Aorta (tissue), 5 donors: ENCODE measurements at regions not wholly inside any gene's neighbourhood (a gene's known extent, or its start where the extent isn't known, plus 50 kb on each side); places are given as distances from the start of the nearest gene placed in this dataset.
A peak's percentile ranks its signal among the peaks of the same experiment; 100 is the strongest.

Source experiments
- ATAC-seq: fragments of 200-7000 bp; cut with Tn5 transposase; one replicate; pipeline ENCODE4 v1.9.1; 2022; ENCODE audit warnings: moderate library complexity; ENCODE audit not compliant: low FRiP score
- DNase-seq, 2 donors: peaks; one replicate each; pipeline ENCODE4 v3.0.0-alpha.2; 2020
- H3K27ac ChIP-seq, 2 donors: one replicate each; pipeline ENCODE4 v1.5.1; 2013; ENCODE audit warnings: low read length in 2 of 2, mild to moderate bottlenecking in 2 of 2, moderate library complexity in 2 of 2, control low read depth in 1 of 2, inconsistent platforms in 1 of 2, low read depth in 1 of 2
- H3K27me3 ChIP-seq, 2 donors: one replicate each; pipeline ENCODE4 v1.6.1; 2013; ENCODE audit warnings: control low read depth in 1 of 2, low read length in 1 of 2, mild to moderate bottlenecking in 1 of 2, moderate library complexity in 1 of 2; ENCODE audit not compliant: insufficient read depth in 2 of 2, control insufficient read depth in 1 of 2
- H3K36me3 ChIP-seq, 2 donors: one replicate each; pipeline ENCODE4 v1.6.1; 2013; ENCODE audit warnings: control low read depth in 1 of 2, low read length in 1 of 2, mild to moderate bottlenecking in 1 of 2; ENCODE audit not compliant: insufficient read depth in 2 of 2, control insufficient read depth in 1 of 2
- H3K4me1 ChIP-seq, 2 donors: one replicate each; pipeline ENCODE4 v1.6.1; 2013; ENCODE audit warnings: low read length in 2 of 2, control low read depth in 1 of 2, mild to moderate bottlenecking in 1 of 2, moderate library complexity in 1 of 2; ENCODE audit not compliant: insufficient read depth in 2 of 2, control insufficient read depth in 1 of 2
- H3K4me3 ChIP-seq, 2 donors: one replicate each; pipeline ENCODE4 v1.5.1; 2013; ENCODE audit warnings: low read length in 2 of 2, control low read depth in 1 of 2, mild to moderate bottlenecking in 1 of 2
- H3K9me3 ChIP-seq: one replicate; pipeline ENCODE4 v1.6.1; 2013; ENCODE audit warnings: mild to moderate bottlenecking, low read length; ENCODE audit not compliant: control insufficient read depth
- WGBS, 2 donors: extraction: QIAGEN DNeasy Blood & Tissue Kit; methylation state at CpG; one replicate each; pipeline ENCODE4 v1.1.7; 2013; 5-methylcytosine and 5-hydroxymethylcytosine counted together
- intact Hi-C, 2 donors: fragments of 100-400 bp; cut with DNase I; formaldehyde crosslinking; loops; one replicate each; pipeline versions ENCODE4 v1.14.2 to v1.15.0; 2022
- donor health status: healthy with polysubstance abuse.
- donor health status: Bipolar disorder and iron deficiency.
- donor health status: DM: no; HTN: no; CAD: no.
- donor health status: DM: no; HTN: no; CAD: no.
- donor health status: DM: yes; HTN: yes; CAD: no.

DNA sequence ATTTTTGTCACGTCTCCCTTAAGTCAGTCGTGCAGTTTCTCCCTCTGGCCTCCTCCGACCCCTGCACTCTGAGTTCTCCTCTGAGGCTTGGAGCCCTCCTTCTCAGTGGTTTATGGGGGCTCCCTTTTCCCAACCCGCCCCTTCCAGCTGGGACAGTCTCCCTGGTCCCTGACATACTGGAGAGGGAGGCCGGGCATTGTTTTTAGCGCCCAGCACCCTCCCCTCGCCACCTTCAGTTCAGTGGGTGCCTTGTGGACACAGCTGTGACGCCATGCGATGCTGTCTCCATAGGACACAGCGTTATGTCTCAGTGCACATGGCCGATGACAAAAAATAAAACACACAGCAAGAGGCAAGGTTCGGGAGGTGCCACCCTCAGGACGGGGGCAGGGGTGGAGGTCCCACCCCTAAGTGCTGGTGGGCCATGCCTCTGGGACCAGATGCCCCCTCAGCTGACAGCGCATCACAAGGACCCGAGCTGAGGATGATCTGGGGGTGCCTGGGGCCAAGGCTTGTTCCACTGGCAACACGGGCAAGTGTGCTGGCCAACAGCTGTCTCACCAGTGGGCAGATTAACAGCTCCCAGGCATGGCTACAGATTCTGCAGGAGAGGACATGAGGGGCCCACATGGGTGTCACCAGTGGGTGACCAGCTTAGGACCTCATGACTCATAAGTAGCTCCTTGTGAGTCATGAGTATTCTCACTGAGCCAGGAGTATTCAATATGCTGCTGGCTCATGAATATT, 81.6 kb downstream of the PLXNA1 start:
- Histone ChIP-seq H3K27ac (no peak overlapping the region), H3K36me3 (no peaks in the 10 kb centered on the region), H3K4me1 (no peaks in the 10 kb centered on the region), H3K27me3 (no peaks in the 10 kb centered on the region), H3K9me3 (peaks cover under 1% of the 10 kb centered on the region), H3K4me3 (no peak overlapping the region)
- DNase-seq (peak in 1 of 2 donors; percentile 33), ATAC-seq (no peak)
- intact Hi-C loops: no loop called here
- WGBS, 2 donors: 90 to 91% methylated on average over 16 of the region's 16 CpGs

DNA sequence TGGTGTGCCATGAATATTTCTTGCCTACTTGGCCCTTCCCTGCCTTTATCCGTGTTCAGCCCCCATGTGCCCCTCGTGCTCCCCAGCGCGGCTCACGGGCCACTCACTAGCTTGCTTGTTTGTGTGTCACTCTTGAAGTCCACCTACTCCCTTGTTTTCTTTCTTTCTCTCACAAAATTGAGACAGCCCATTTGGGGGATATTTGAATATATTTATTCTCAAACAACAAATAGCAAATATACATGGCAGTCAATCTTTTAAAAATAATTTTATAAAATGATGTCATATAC, 82.2 kb downstream of the PLXNA1 start:
- no peak for DNase-seq
- Histone ChIP-seq H3K4me3 (no peak overlapping the region), H3K9me3 (no peaks in the 10 kb centered on the region), H3K36me3 (no peaks in the 10 kb centered on the region), H3K4me1 (no peaks in the 10 kb centered on the region), H3K27ac (no peak overlapping the region), H3K27me3 (no peaks in the 10 kb centered on the region)
- no peak for ATAC-seq
- intact Hi-C loops: no loop called here
- 82 to 83% methylated on average over 5 of the region's 5 CpGs for WGBS, 2 donors

DNA sequence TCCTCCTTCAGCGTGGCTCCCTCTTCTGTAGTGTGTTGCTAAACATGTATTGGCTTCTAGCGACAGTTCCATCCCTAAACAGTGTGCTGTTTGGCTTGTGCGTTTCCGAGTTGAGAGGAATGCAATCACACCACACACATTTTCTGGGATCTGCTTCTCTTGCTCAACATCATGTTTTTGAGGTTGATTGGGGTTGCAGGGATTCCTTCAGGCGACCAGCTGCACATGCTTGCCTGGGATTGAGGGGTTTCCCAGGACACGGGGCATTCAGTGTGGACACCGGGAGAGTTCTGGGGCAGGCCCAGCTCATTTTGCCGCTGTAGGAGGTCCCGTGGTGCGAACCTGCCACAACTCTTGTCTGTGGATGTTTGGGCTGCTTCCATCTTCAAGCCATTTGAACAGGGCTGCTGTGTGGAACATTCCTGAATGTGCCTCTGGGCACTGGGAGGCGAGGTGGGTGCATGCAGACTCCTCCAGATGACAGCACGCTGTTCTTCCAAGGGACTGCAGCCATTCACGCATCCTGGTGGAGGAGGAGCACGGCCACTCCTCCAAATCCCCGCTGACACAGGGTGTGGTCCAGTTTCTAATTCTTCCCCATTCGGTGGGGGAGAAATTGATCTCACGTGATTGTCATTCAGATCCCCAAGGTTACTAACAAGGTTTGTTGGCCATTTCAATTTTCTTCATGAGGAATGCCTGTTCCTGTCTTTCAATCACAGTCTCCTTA, 82.8 kb downstream of the PLXNA1 start:
- no peak for ATAC-seq

DNA sequence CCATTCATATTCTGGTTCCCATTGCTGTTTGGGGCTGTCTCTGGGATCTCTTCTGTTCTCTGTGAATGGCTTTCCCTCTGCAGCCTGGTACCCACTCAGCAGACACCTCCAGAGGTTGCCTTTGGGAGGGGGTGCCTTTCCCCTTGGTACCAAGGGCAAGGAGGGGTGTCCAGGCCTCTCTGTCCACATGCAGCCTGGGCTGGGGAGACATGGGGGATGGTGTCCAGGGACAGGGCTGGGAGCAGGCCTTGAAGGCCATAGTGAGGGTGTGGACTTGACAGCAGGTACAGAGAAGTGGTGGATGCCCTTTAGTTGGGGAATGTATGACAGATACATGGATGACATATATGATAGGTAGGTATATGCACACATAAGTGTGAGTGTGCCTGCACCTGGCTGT, 83.7 kb downstream of the PLXNA1 start:
- DNase-seq: no peak
- H3K36me3 ChIP-seq: no peaks in the 10 kb centered on the region
- no peaks in the 10 kb centered on the region for H3K9me3 ChIP-seq
- H3K27me3 ChIP-seq: no peaks in the 10 kb centered on the region
- no peak overlapping the region for H3K4me3 ChIP-seq
- no peak overlapping the region for H3K27ac ChIP-seq
- ATAC-seq: no peak
- intact Hi-C loops: no loop called here
- no peaks in the 10 kb centered on the region for H3K4me1 ChIP-seq

More for the DNA sequence above, 82.8 kb downstream of the PLXNA1 start:
- DNase-seq: peak in 1 of 2 donors; percentile 23
- H3K9me3 ChIP-seq: no peaks in the 10 kb centered on the region
- H3K4me1 ChIP-seq: no peaks in the 10 kb centered on the region
- WGBS, 2 donors: 87% methylated on average over 17 of the region's 17 CpGs
- intact Hi-C loops: no loop called here
- H3K27me3 ChIP-seq: no peaks in the 10 kb centered on the region
- H3K4me3 ChIP-seq: no peak overlapping the region
- no peaks in the 10 kb centered on the region for H3K36me3 ChIP-seq
- H3K27ac ChIP-seq: no peak overlapping the region

DNA sequence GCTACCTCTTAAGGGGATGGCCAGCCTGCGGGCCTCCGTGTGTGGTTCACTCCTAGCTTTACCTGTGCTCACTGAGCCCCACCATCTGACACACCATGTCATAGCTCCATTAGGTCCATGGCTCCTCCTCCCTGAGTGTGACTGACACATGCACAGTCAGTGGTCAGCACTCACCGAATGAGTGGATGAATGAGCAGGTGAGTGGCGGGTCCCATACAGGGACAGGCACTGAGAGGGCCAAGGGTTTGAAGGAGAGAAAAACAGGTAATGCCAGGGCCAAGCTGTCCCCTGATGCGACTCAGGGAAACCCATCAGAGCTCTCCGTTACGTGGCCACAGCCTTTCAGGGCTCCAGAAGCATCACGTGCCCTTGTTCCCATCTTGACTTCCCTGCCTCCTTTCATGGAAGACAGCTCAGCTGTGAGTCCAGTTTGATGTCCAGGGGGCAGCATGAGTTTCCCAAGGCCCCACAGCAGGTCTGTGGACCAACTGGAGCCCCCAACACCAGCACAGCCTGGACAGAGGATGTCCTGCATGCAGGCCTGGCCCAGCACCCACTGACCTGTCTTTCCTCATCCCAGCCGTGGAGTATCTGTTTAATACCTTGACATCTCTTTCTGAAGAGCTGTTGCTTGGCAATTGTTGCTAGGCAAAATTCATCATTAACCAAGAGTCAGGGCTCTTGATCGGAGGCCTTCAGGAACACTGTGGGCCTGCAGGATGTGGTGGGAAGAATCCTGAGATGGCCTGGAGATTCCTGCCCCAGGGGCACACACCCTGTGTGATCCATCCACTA, 84.4 kb downstream of the PLXNA1 start:
- Histone ChIP-seq H3K9me3 (no peaks in the 10 kb centered on the region), H3K36me3 (no peaks in the 10 kb centered on the region), H3K4me3 (no peak overlapping the region), H3K4me1 (no peaks in the 10 kb centered on the region), H3K27ac (no peak overlapping the region), H3K27me3 (no peaks in the 10 kb centered on the region)
- intact Hi-C loops: no loop called here
- DNase-seq: no peak
- ATAC-seq: no peak
- 94 to 95% methylated on average over 10 of the region's 10 CpGs for WGBS, 2 donors

DNA sequence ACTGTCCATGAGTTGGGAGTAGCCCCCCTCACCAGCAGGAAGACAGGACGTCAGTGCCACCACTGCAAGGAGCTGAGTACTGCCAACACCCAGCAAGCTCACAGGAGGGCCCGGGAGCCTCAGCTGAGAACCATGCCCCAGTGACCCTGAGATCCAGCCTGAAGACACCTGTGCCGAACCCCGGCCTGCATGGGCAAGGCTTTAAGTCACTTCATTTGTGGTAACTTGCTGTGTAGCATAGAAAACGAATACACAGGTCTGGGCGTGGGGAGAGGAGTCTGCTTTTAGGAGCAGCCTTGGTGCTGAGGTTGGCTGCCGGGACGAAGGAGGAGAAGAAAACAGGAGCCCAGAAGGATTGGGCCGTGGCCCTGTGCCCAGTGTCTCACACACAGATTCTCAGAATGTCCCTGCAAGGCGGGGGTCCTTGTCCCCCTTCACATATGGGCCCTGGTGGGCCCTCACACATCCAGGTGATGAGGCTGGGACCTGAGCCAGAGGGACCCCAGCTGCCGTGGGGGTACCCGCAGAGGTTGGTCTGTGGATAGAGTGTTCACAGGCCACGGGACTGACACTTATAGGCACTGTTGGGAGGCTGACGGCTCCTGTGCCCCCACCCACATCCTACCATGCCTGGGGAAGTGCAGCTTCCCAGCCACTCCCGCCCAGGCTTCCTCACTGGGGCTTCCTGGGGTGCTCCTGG, 85.3 kb downstream of the PLXNA1 start:
- intact Hi-C loops: no loop called here
- Histone ChIP-seq H3K27ac (no peak overlapping the region), H3K36me3 (no peaks in the 10 kb centered on the region), H3K9me3 (no peaks in the 10 kb centered on the region), H3K4me1 (no peaks in the 10 kb centered on the region), H3K4me3 (no peak overlapping the region), H3K27me3 (no peaks in the 10 kb centered on the region)
- ATAC-seq (no peak), DNase-seq (no peak)
- 89 to 91% methylated on average over 15 of the region's 15 CpGs for WGBS, 2 donors

DNA sequence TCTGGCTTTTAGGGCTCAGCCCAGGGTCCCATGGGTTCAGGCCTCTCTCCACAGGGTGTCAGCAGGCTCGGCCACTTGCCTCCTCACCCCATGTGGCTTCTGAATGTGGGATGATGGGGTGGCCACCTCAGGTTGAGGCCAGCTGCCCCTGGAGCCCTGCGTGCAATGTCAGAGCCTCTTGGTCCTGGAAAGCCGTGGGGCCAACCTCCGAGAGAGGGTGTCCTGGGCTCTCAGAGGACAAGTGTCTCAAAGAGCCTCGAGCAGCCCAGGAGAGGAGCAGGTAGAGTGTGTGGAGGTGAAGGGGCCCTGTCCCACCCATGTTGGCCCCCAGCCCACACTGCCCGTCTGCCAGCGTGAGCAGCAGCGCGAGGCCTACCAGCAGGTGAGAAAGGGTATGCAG, 86.0 kb downstream of the PLXNA1 start:
- Histone ChIP-seq H3K27ac (no peak overlapping the region), H3K36me3 (no peaks in the 10 kb centered on the region), H3K9me3 (no peaks in the 10 kb centered on the region), H3K27me3 (no peaks in the 10 kb centered on the region), H3K4me3 (no peak overlapping the region), H3K4me1 (no peaks in the 10 kb centered on the region)
- ATAC-seq (no peak), DNase-seq (peak in 1 of 2 donors; percentile 34)
- intact Hi-C loops: no loop called here
- 88 to 97% methylated on average over 9 of the region's 9 CpGs for WGBS, 2 donors

DNA sequence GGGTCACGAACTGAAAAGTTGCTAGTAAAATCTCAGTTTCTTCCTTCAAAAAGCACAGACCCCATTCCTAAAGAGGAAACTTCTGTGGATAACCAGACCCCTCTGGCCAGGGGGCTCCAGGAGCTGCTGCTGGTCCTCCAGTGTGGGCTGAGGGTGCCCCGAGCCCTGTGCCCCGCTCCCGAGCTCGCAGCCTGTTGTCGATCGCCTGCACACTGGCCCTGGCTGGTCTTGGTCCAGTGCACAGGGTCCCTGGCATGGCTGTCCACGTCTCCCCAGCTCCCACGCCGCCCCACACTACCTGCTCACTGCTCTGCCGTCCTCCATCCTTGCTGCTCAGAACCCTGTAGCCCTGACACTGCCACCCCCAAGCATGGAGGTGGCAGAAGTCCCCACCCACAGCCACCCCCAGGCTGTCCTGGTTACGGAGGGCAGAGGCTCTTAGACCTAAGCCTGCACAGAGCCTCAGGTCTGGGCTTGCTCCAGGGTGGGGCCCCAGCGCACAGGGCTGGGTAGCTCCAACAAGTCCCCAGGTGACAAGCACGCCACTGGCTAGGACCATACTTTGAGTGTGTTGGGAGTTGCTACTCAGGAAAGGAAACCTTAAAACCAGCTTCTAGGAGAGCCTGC, 87.0 kb downstream of the PLXNA1 start:
- 93 to 95% methylated on average over 14 of the region's 14 CpGs for WGBS, 2 donors
- intact Hi-C loops: no loop called here
- no peak overlapping the region for H3K27ac ChIP-seq
- no peak overlapping the region for H3K4me3 ChIP-seq
- no peaks in the 10 kb centered on the region for H3K9me3 ChIP-seq
- no peaks in the 10 kb centered on the region for H3K4me1 ChIP-seq
- H3K27me3 ChIP-seq: no peaks in the 10 kb centered on the region
- H3K36me3 ChIP-seq: no peaks in the 10 kb centered on the region
- no peak for DNase-seq
- ATAC-seq: no peak
